Urothelium cell line (cell line): ENCODE measurements at regions not wholly inside any gene's neighbourhood (a gene's known extent, or its start where the extent isn't known, plus 50 kb on each side); places are given as distances from the start of the nearest gene placed in this dataset.
"Not testable (repeated sequence)": the region's sequence is repeated elsewhere in the genome, so short reads cannot be mapped to it uniquely, and the experiment has no call there.

ENCODE experiments used
- DNase-seq: peaks from one replicate; pipeline ENCODE4 v3.0.0; 2011; ENCODE audit warnings: low spot score, mixed read lengths
- FAIRE-seq: peaks from 2 replicates; lab custom pipeline; 2011; peaks lifted over from hg19 to GRCh38; lab: Jason Lieb, UNC

- FAIRE-seq (no peak), DNase-seq (no peak)
These were observed 110.8 kb downstream of the RFPL4B start for GRCh38 chr6:112457886-112458285.

GRCh38 chr6:112459758-112460304 is 112.7 kb downstream of the RFPL4B start:
- DNase-seq = no peak
- FAIRE-seq = no peak

GRCh38 chr6:112464901-112465665 is 118.0 kb downstream of the RFPL4B start:
- FAIRE-seq = no peak
- DNase-seq = no peak

GRCh38 chr6:112466373-112467151 is 119.4 kb downstream of the RFPL4B start:
- FAIRE-seq (no peak), DNase-seq (peak; percentile 8)

- FAIRE-seq = no peak
These were observed 121.2 kb downstream of the RFPL4B start for GRCh38 chr6:112468359-112468758.

GRCh38 chr6:112469306-112469705 is 122.2 kb downstream of the RFPL4B start:
- FAIRE-seq = no peak
- no peak for DNase-seq

More at GRCh38 chr6:112468359-112468758, 121.2 kb downstream of the RFPL4B start:
- peak; percentile 43 for DNase-seq

- FAIRE-seq = no peak
- DNase-seq = no peak
These were observed 123.2 kb downstream of the RFPL4B start for GRCh38 chr6:112470376-112470775.

- no peak for FAIRE-seq
These were observed 123.8 kb downstream of the RFPL4B start for GRCh38 chr6:112470950-112471349.

GRCh38 chr6:112475083-112475482 is 128.0 kb downstream of the RFPL4B start:
- no peak for FAIRE-seq
- DNase-seq = no peak

More at GRCh38 chr6:112470950-112471349, 123.8 kb downstream of the RFPL4B start:
- no peak for DNase-seq

GRCh38 chr6:112477125-112477524 is 130.0 kb downstream of the RFPL4B start:
- FAIRE-seq = no peak
- no peak for DNase-seq

- no peak for FAIRE-seq
- DNase-seq = no peak
These were observed 130.9 kb downstream of the RFPL4B start for GRCh38 chr6:112478036-112478435.

- not testable (repeated sequence) for FAIRE-seq, DNase-seq
These were observed 132.8 kb downstream of the RFPL4B start for GRCh38 chr6:112479975-112480374.

GRCh38 chr6:112480553-112480952 is 133.4 kb downstream of the RFPL4B start:
- FAIRE-seq (no peak), DNase-seq (peak; percentile 17)

GRCh38 chr6:112481211-112481610 is 134.1 kb downstream of the RFPL4B start:
- DNase-seq = no peak
- FAIRE-seq = no peak

- DNase-seq = peak; percentile 27
- no peak for FAIRE-seq
These were observed 135.2 kb downstream of the RFPL4B start for GRCh38 chr6:112482373-112482772.

GRCh38 chr6:112485120-112485826 is 138.1 kb downstream of the RFPL4B start:
- FAIRE-seq (no peak), DNase-seq (no peak)

- FAIRE-seq (no peak), DNase-seq (no peak)
These were observed 138.7 kb downstream of the RFPL4B start for GRCh38 chr6:112485827-112486212.

- FAIRE-seq (no peak), DNase-seq (no peak)
These were observed 139.3 kb downstream of the RFPL4B start for GRCh38 chr6:112486454-112486853.

- FAIRE-seq (no peak), DNase-seq (no peak)
These were observed 141.1 kb downstream of the RFPL4B start for GRCh38 chr6:112488238-112488637.

- FAIRE-seq (no peak), DNase-seq (no peak)
These were observed 154.6 kb downstream of the RFPL4B start for GRCh38 chr6:112501705-112502104.
